OCI-LY1 (cell line): ENCODE measurements at regions not wholly inside any gene's neighbourhood (a gene's known extent, or its start where the extent isn't known, plus 50 kb on each side); places are given as distances from the start of the nearest gene placed in this dataset.

ENCODE experiments used
- EZH2 ChIP-seq: fragments of 200-600 bp; sonication (generic), shearing (Covaris generic); IDR thresholded peaks from 2 replicates; pipeline ENCODE4 v1.8.0; 2017; ENCODE audit warnings: borderline replicate concordance, mixed run types, mild to moderate bottlenecking, antibody characterized with exemption, low read length, moderate library complexity, mixed read lengths
- TF ChIP-seq, protein P1 (sequence below): fragments of 200-600 bp; sonication (generic), shearing (Covaris generic); IDR thresholded peaks from 2 replicates; pipeline ENCODE4 v1.5.1; 2017; ENCODE audit warnings: mild to moderate bottlenecking, antibody characterized with exemption, low read length, moderate library complexity, mixed read lengths

DNA sequence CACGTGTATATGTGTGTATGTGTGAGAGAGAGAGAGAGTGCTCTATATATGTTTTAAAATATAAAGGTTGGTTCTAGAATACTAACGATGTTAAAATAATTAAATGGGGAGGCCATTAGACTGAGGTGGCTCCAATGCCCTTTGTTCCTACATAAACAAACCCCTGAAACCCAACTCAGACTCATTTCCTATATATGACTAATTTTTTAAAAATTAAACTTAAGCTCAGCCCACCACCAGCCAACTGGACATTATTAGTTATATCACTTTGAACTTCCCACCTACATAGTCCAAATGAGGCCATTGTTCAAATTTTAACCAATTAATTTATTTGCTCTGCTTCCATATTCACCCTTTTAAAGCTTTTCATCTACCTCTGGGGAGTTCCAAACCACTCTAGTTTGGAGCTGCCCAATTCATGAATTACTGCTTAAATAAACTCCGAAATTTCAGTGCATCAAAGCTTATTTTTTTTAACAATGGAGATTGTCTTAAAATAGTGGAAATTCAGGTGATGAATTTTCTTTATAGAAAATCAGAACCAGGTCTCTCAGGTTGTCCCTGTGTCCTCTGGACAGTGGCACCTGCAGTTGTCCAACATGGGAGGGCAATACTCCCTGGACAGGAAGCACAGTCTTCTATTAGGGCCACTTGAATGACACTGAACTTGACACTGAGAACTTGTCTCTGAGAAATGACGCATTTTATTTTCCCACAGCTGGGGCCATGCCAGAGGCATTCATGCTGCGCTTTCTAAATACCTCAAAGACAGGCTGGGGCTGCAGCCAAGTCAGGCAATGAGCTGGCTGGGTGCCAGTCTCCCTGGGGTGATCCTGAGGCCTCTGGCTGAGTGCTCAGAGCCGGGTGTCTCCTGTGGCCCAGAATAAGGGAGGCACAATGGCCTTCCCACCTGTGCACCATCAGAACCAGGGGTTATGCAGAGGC is 109.5 kb upstream of the TMEM72 start:
- TF ChIP-seq, protein P1, sequence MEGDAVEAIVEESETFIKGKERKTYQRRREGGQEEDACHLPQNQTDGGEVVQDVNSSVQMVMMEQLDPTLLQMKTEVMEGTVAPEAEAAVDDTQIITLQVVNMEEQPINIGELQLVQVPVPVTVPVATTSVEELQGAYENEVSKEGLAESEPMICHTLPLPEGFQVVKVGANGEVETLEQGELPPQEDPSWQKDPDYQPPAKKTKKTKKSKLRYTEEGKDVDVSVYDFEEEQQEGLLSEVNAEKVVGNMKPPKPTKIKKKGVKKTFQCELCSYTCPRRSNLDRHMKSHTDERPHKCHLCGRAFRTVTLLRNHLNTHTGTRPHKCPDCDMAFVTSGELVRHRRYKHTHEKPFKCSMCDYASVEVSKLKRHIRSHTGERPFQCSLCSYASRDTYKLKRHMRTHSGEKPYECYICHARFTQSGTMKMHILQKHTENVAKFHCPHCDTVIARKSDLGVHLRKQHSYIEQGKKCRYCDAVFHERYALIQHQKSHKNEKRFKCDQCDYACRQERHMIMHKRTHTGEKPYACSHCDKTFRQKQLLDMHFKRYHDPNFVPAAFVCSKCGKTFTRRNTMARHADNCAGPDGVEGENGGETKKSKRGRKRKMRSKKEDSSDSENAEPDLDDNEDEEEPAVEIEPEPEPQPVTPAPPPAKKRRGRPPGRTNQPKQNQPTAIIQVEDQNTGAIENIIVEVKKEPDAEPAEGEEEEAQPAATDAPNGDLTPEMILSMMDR, result no peak
- no peak for TF ChIP-seq EZH2
